Islet precursor cell (in vitro differentiated cells): ENCODE measurements at regions not wholly inside any gene's neighbourhood (a gene's known extent, or its start where the extent isn't known, plus 50 kb on each side); places are given as distances from the start of the nearest gene placed in this dataset.

ENCODE experiments used
- DNase-seq: peaks from one replicate; pipeline ENCODE4 v3.0.0-alpha.2; 2018

- no peak for DNase-seq
These were observed 59.0 kb upstream of the TOM1L1 start for GRCh38 chr17:54841656-54842055.

- no peak for DNase-seq
These were observed 56.4 kb upstream of the TOM1L1 start for GRCh38 chr17:54844233-54844632.

- DNase-seq, result no peak
These were observed 52.2 kb upstream of the TOM1L1 start for GRCh38 chr17:54848368-54848987.

- DNase-seq, result no peak
These were observed 51.0 kb upstream of the TOM1L1 start for GRCh38 chr17:54849660-54850059.
